Sigmoid colon (tissue), 4 donors: ENCODE measurements at regions not wholly inside any gene's neighbourhood (a gene's known extent, or its start where the extent isn't known, plus 50 kb on each side); places are given as distances from the start of the nearest gene placed in this dataset.

Experiments
- EP300 ChIP-seq, 4 donors: sonication (generic); formaldehyde crosslinking; IDR thresholded peaks; one replicate each; pipeline ENCODE4 v1.6.1; 2017; ENCODE audit warnings: antibody characterized with exemption in 4 of 4
- POLR2A ChIP-seq, 2 donors: fragments of 450-650 bp; IDR thresholded peaks; one replicate each; pipeline ENCODE4 v1.6.1; 2016; ENCODE audit warnings: antibody characterized with exemption in 2 of 2, mild to moderate bottlenecking in 2 of 2, moderate library complexity in 2 of 2
- POLR2AphosphoS5 ChIP-seq, 4 donors: sonication (generic); formaldehyde crosslinking; IDR thresholded peaks; one replicate each; pipeline ENCODE4 v1.6.1; 2017; ENCODE audit warnings: antibody characterized with exemption in 4 of 4
- TF ChIP-seq, protein P1 (sequence below), 4 experiments: fragments of 450-650 bp in 3 of 4; fragments of 200-600 bp in 1 of 4; IDR thresholded peaks; one replicate each; pipeline ENCODE4 v1.5.1; 2016 to 2019; ENCODE audit warnings: antibody characterized with exemption in 4 of 4, mild to moderate bottlenecking in 3 of 4, moderate library complexity in 2 of 4

DNA sequence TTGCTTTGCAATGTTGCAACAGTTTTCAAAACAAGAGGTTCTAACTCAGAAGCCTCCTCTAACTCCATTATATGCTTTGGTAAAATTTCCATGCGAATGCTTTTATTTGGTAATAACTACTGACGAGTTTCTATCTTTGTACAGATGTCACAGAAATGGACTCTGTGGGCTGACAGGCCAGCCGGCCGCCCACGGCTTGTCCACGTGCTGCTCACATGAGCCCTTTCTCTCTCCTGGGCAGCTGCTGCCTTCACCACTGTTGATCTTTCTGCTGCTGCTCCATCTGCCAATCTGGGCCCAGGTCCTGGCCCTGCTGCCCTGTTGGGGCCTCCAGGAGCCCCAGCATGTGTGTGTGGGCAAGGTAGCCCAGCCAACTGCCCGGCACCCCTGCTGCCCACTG lies 168.2 kb upstream of the TMEM132C start:
- TF ChIP-seq, protein P1, sequence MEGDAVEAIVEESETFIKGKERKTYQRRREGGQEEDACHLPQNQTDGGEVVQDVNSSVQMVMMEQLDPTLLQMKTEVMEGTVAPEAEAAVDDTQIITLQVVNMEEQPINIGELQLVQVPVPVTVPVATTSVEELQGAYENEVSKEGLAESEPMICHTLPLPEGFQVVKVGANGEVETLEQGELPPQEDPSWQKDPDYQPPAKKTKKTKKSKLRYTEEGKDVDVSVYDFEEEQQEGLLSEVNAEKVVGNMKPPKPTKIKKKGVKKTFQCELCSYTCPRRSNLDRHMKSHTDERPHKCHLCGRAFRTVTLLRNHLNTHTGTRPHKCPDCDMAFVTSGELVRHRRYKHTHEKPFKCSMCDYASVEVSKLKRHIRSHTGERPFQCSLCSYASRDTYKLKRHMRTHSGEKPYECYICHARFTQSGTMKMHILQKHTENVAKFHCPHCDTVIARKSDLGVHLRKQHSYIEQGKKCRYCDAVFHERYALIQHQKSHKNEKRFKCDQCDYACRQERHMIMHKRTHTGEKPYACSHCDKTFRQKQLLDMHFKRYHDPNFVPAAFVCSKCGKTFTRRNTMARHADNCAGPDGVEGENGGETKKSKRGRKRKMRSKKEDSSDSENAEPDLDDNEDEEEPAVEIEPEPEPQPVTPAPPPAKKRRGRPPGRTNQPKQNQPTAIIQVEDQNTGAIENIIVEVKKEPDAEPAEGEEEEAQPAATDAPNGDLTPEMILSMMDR (IDR thresholded peaks at IDR 0.05): no peak
- TF ChIP-seq POLR2A (IDR thresholded peaks at IDR 0.05): no peak
- no peak for TF ChIP-seq POLR2AphosphoS5 (IDR thresholded peaks at IDR 0.05)
- TF ChIP-seq EP300 (IDR thresholded peaks at IDR 0.05): no peak
